GM21528 (cell line): ENCODE measurements at regions not wholly inside any gene's neighbourhood (a gene's known extent, or its start where the extent isn't known, plus 50 kb on each side); places are given as distances from the start of the nearest gene placed in this dataset.
"Not testable (repeated sequence)": the region's sequence is repeated elsewhere in the genome, so short reads cannot be mapped to it uniquely, and the experiment has no call there.

Experiments used
- ATAC-seq: cut with Tn5 transposase; IDR thresholded peaks from one replicate; pipeline ENCODE4 v1.9.1; 2021; ENCODE audit warnings: mild to moderate bottlenecking, moderate library complexity; ENCODE audit not compliant: unreplicated experiment, low FRiP score

GRCh38 chr5:21485458-21486000 is 1367.6 kb downstream of the CDH12 start:
- ATAC-seq, result not testable (repeated sequence)

GRCh38 chr5:21484498-21484889 is 1368.7 kb downstream of the CDH12 start:
- not testable (repeated sequence) for ATAC-seq

GRCh38 chr5:21483790-21484497 is 1369.2 kb downstream of the CDH12 start:
- ATAC-seq, result not testable (repeated sequence)

GRCh38 chr5:21482983-21483650 is 1370.0 kb downstream of the CDH12 start:
- ATAC-seq, result not testable (repeated sequence)

- not testable (repeated sequence) for ATAC-seq
Observed at GRCh38 chr5:21482522-21482921, 1370.6 kb downstream of the CDH12 start.

- not testable (repeated sequence) for ATAC-seq
Observed at GRCh38 chr5:21481320-21482270, 1371.5 kb downstream of the CDH12 start.

- ATAC-seq, result not testable (repeated sequence)
Observed at GRCh38 chr5:21480054-21480453, 1373.1 kb downstream of the CDH12 start.

- not testable (repeated sequence) for ATAC-seq
Observed at GRCh38 chr5:21473981-21474380, 1379.2 kb downstream of the CDH12 start.

GRCh38 chr5:21473436-21473835 is 1379.7 kb downstream of the CDH12 start:
- ATAC-seq, result not testable (repeated sequence)

- not testable (repeated sequence) for ATAC-seq
Observed at GRCh38 chr5:21471691-21472090, 1381.5 kb downstream of the CDH12 start.

GRCh38 chr5:21469523-21470101 is 1383.5 kb downstream of the CDH12 start:
- not testable (repeated sequence) for ATAC-seq

- ATAC-seq, result not testable (repeated sequence)
Observed at GRCh38 chr5:21467544-21467943, 1385.6 kb downstream of the CDH12 start.

GRCh38 chr5:21459744-21460073 is 1393.4 kb downstream of the CDH12 start:
- ATAC-seq, result not testable (repeated sequence)

- no peak for ATAC-seq
Observed at GRCh38 chr5:21452449-21452848, 1400.7 kb downstream of the CDH12 start.

- no peak for ATAC-seq
Observed at GRCh38 chr5:21432646-21433045, 1420.5 kb downstream of the CDH12 start.

- ATAC-seq, result no peak
Observed at GRCh38 chr5:21424907-21425306, 1428.2 kb downstream of the CDH12 start.

- no peak for ATAC-seq
Observed at GRCh38 chr5:21419383-21419782, 1431.4 kb upstream of the CDH18 start.

- not testable (repeated sequence) for ATAC-seq
Observed at GRCh38 chr5:21402089-21402488, 1414.1 kb upstream of the CDH18 start.

- no peak for ATAC-seq
Observed at GRCh38 chr5:21398511-21398910, 1410.5 kb upstream of the CDH18 start.

GRCh38 chr5:21397693-21398092 is 1409.7 kb upstream of the CDH18 start:
- ATAC-seq, result no peak
